ENCODE measurements at regions not wholly inside any gene's neighbourhood (a gene's known extent, or its start where the extent isn't known, plus 50 kb on each side); places are given as distances from the start of the nearest gene placed in this dataset.

DNA sequence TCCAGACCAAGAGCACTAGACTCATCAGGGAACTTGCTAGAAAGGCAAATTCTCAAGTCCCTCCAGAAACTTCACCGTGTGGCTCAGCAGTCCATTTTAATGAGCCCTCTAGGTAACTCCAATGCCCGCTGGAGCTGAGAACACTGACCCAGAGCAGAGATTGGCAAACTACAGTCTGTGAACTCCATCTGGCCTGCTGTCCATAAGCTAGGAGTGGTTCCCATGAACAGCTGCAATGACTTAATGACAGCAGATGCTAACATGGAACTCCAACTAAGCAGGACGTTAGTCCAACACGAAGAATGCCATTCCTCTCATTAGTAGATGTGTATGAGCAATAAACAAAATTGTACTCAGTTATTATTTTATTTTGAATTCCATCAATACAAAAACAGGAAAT is 371.9 kb downstream of the STK39 start:
- no peak overlapping the region for H3K27ac ChIP-seq
- no peak overlapping the region for H3K4me3 ChIP-seq
- no peaks in the 10 kb centered on the region for H3K27me3 ChIP-seq
- TF ChIP-seq, protein P1, sequence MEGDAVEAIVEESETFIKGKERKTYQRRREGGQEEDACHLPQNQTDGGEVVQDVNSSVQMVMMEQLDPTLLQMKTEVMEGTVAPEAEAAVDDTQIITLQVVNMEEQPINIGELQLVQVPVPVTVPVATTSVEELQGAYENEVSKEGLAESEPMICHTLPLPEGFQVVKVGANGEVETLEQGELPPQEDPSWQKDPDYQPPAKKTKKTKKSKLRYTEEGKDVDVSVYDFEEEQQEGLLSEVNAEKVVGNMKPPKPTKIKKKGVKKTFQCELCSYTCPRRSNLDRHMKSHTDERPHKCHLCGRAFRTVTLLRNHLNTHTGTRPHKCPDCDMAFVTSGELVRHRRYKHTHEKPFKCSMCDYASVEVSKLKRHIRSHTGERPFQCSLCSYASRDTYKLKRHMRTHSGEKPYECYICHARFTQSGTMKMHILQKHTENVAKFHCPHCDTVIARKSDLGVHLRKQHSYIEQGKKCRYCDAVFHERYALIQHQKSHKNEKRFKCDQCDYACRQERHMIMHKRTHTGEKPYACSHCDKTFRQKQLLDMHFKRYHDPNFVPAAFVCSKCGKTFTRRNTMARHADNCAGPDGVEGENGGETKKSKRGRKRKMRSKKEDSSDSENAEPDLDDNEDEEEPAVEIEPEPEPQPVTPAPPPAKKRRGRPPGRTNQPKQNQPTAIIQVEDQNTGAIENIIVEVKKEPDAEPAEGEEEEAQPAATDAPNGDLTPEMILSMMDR (IDR thresholded peaks at IDR 0.05) = no peak
- TF ChIP-seq POLR2AphosphoS5 (IDR thresholded peaks at IDR 0.05) (no peak), POLR2A (IDR thresholded peaks at IDR 0.05) (no peak), EP300 (IDR thresholded peaks at IDR 0.05) (no peak)
- H3K36me3 ChIP-seq = no peaks in the 10 kb centered on the region
- no peak for ATAC-seq
- 83 to 91% methylated on average over 2 to 4 of the region's 4 CpGs for WGBS, 2 donors (ENCODE audit: low coverage in 1 of 2)
- H3K4me1 ChIP-seq = no peaks in the 10 kb centered on the region
- H3K9me3 ChIP-seq = no peaks in the 10 kb centered on the region

DNA sequence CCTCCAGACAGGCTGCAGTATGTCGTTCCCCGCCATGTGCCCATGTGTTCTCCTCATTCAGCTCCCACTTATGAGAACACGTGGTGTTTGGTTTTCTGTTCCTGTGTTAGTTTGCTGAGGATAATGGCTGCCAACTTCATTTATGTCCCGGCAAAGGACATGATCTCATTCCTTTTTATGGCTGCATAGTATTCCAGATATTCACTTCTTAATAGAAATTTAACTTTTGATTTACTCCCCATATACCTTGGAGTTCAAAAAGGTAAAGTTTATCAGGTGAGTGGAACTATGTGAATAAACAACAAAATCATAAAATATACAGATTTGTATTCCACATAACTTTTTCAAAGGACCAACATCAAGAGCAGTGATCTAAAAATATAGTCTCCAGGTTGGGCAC is 372.6 kb downstream of the STK39 start:
- ATAC-seq = no peak
- H3K27me3 ChIP-seq = no peaks in the 10 kb centered on the region
- no peak overlapping the region for H3K4me3 ChIP-seq
- TF ChIP-seq POLR2AphosphoS5 (IDR thresholded peaks at IDR 0.05) (no peak), POLR2A (IDR thresholded peaks at IDR 0.05) (no peak), EP300 (IDR thresholded peaks at IDR 0.05) (no peak)
- TF ChIP-seq, protein P1 (IDR thresholded peaks at IDR 0.05) = no peak
- H3K27ac ChIP-seq = no peak overlapping the region
- H3K4me1 ChIP-seq = no peaks in the 10 kb centered on the region
- H3K36me3 ChIP-seq = no peaks in the 10 kb centered on the region
- WGBS, 2 donors (ENCODE audit: low coverage in 1 of 2) = 98 to 100% methylated on average over 4 of the region's 4 CpGs
- H3K9me3 ChIP-seq = no peaks in the 10 kb centered on the region

DNA sequence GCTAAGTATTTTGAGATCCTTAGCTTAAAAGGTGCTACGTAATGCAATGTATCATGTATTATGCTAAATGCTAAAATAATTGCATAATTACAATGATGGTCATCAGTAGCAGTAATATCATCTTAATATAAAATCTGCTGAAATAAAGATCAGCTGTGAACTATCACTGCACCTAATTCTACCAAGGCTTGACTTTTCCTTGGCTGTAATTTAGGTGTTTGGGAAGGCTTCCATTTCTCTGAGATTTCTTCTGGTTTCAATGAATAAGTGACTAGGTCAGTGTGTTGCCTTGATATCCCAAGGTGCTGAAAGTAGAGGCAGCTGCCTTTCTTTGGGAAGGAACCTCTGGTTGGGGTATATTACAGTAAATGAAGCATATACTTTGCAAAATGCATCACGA is 376.1 kb downstream of the STK39 start:
- no peak for ATAC-seq
- no peak overlapping the region for H3K27ac ChIP-seq
- H3K27me3 ChIP-seq = no peaks in the 10 kb centered on the region
- no peaks in the 10 kb centered on the region for H3K9me3 ChIP-seq
- no peak overlapping the region for H3K4me3 ChIP-seq
- WGBS, 2 donors (ENCODE audit: low coverage in 1 of 2) = 67 to 75% methylated on average over 2 of the region's 2 CpGs
- no peaks in the 10 kb centered on the region for H3K4me1 ChIP-seq
- no peaks in the 10 kb centered on the region for H3K36me3 ChIP-seq
- TF ChIP-seq EP300 (IDR thresholded peaks at IDR 0.05) (no peak), POLR2AphosphoS5 (IDR thresholded peaks at IDR 0.05) (no peak), POLR2A (IDR thresholded peaks at IDR 0.05) (no peak)

DNA sequence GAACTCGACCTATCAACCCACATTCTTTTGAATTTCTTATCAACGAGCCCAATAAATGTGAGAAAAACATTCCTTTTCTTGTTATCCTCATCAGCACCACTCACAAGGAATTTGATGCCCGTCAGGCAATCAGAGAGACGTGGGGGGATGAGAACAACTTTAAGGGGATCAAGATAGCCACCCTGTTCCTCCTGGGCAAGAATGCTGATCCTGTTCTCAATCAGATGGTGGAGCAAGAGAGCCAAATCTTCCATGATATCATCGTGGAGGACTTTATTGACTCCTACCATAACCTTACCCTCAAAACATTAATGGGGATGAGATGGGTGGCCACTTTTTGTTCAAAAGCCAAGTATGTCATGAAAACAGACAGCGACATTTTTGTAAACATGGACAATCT is 378.2 kb downstream of the STK39 start:
- WGBS, 2 donors (ENCODE audit: low coverage in 1 of 2) = 82 to 84% methylated on average over 6 of the region's 6 CpGs
- ATAC-seq = no peak

DNA sequence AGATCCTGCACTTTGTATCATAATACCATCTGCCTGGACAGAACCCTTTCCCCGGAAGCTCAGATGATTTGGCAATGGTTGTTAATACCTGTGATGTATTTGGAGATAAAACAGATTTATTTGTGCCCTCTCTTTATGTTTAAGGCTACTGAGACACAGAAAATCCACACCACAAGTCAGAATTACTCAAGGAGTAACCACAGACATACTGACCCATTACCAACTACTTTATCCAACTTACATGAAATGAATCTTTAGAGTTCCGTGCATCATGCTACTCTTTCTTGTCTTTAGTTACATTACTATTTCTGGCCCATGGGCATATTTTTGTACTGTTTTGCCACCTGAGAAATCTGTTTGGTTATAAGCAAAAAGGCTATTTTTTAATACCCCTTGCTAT is 384.0 kb downstream of the STK39 start:
- H3K27me3 ChIP-seq = no peaks in the 10 kb centered on the region
- peaks cover 0 to 8% (median 0%) of the 10 kb centered on the region in 3 donors for H3K4me1 ChIP-seq
- no peak for ATAC-seq

More for the DNA sequence above, 378.2 kb downstream of the STK39 start:
- TF ChIP-seq, protein P1 (IDR thresholded peaks at IDR 0.05) = no peak
- TF ChIP-seq POLR2A (IDR thresholded peaks at IDR 0.05) (no peak), EP300 (IDR thresholded peaks at IDR 0.05) (no peak), POLR2AphosphoS5 (IDR thresholded peaks at IDR 0.05) (no peak)
- H3K4me3 ChIP-seq = no peak overlapping the region
- no peaks in the 10 kb centered on the region for H3K27me3 ChIP-seq
- no peaks in the 10 kb centered on the region for H3K9me3 ChIP-seq
- H3K27ac ChIP-seq = no peak overlapping the region
- H3K36me3 ChIP-seq = no peaks in the 10 kb centered on the region
- no peaks in the 10 kb centered on the region for H3K4me1 ChIP-seq

More for the DNA sequence above, 384.0 kb downstream of the STK39 start:
- Histone ChIP-seq H3K27ac (no peak overlapping the region), H3K36me3 (no peaks in the 10 kb centered on the region), H3K9me3 (no peaks in the 10 kb centered on the region), H3K4me3 (no peak overlapping the region)
- WGBS, 2 donors (ENCODE audit: low coverage in 1 of 2) = 91 to 96% methylated on average over 2 of the region's 2 CpGs
- TF ChIP-seq, protein P1 (IDR thresholded peaks at IDR 0.05) = no peak
- TF ChIP-seq POLR2AphosphoS5 (IDR thresholded peaks at IDR 0.05) = no peak
- TF ChIP-seq POLR2A (IDR thresholded peaks at IDR 0.05) = no peak
- TF ChIP-seq EP300 (IDR thresholded peaks at IDR 0.05) = no peak
